ENCODE measurements at regions not wholly inside any gene's neighbourhood (a gene's known extent, or its start where the extent isn't known, plus 50 kb on each side); places are given as distances from the start of the nearest gene placed in this dataset.

GRCh38 chr5:110812639-110813038 lies 73.8 kb downstream of the SLC25A46 start:
- Histone ChIP-seq H3K9me3 (ENCODE audit: severe bottlenecking) (no peaks in the 10 kb centered on the region), H3K27me3 (ENCODE audit: insufficient read depth, poor library complexity, severe bottlenecking) (no peaks in the 10 kb centered on the region), H3K4me1 (ENCODE audit: insufficient read depth, poor library complexity, severe bottlenecking) (peaks cover 14% of the 10 kb centered on the region), H3K4me3 (ENCODE audit: severe bottlenecking) (no peak overlapping the region), H3K27ac (ENCODE audit: poor library complexity, severe bottlenecking) (no peak overlapping the region), H3K36me3 (ENCODE audit: low read depth) (no peaks in the 10 kb centered on the region)
- TF ChIP-seq CTCF (IDR thresholded peaks at IDR 0.05; ENCODE audit: poor library complexity, severe bottlenecking), result no peak
- DNase-seq (ENCODE audit: low spot score) (no peak), ATAC-seq (ENCODE audit: low read depth) (no peak)

GRCh38 chr5:110815916-110816605 lies 77.3 kb downstream of the SLC25A46 start:
- Histone ChIP-seq H3K4me3 (ENCODE audit: severe bottlenecking) (no peak overlapping the region), H3K27ac (ENCODE audit: poor library complexity, severe bottlenecking) (no peak overlapping the region), H3K4me1 (ENCODE audit: insufficient read depth, poor library complexity, severe bottlenecking) (peaks cover 14% of the 10 kb centered on the region), H3K9me3 (ENCODE audit: severe bottlenecking) (no peaks in the 10 kb centered on the region), H3K36me3 (ENCODE audit: low read depth) (no peaks in the 10 kb centered on the region), H3K27me3 (ENCODE audit: insufficient read depth, poor library complexity, severe bottlenecking) (no peaks in the 10 kb centered on the region)
- ATAC-seq (ENCODE audit: low read depth) (0 out of 3 replicates have a peak, but pooled peaks have one; percentile 40), DNase-seq (ENCODE audit: low spot score) (no peak)
- TF ChIP-seq CTCF (IDR thresholded peaks at IDR 0.05; ENCODE audit: poor library complexity, severe bottlenecking), result no peak

- Histone ChIP-seq H3K4me3 (ENCODE audit: severe bottlenecking) (no peak overlapping the region), H3K27ac (ENCODE audit: poor library complexity, severe bottlenecking) (peak overlapping the region; percentile 11), H3K27me3 (ENCODE audit: insufficient read depth, poor library complexity, severe bottlenecking) (no peaks in the 10 kb centered on the region), H3K36me3 (ENCODE audit: low read depth) (no peaks in the 10 kb centered on the region), H3K4me1 (ENCODE audit: insufficient read depth, poor library complexity, severe bottlenecking) (peaks cover 14% of the 10 kb centered on the region), H3K9me3 (ENCODE audit: severe bottlenecking) (no peaks in the 10 kb centered on the region)
- ATAC-seq (ENCODE audit: low read depth), result peak; percentile 74
- DNase-seq (ENCODE audit: low spot score), result no peak
- TF ChIP-seq CTCF (IDR thresholded peaks at IDR 0.05; ENCODE audit: poor library complexity, severe bottlenecking), result no peak
These were observed 78.7 kb downstream of the SLC25A46 start for GRCh38 chr5:110817459-110817858.

- Histone ChIP-seq H3K36me3 (ENCODE audit: low read depth) (no peaks in the 10 kb centered on the region), H3K4me3 (ENCODE audit: severe bottlenecking) (no peak overlapping the region)
These were observed 84.8 kb downstream of the SLC25A46 start for GRCh38 chr5:110823571-110823970.

More at GRCh38 chr5:110823571-110823970, 84.8 kb downstream of the SLC25A46 start:
- Histone ChIP-seq H3K27me3 (ENCODE audit: insufficient read depth, poor library complexity, severe bottlenecking) (no peaks in the 10 kb centered on the region), H3K4me1 (ENCODE audit: insufficient read depth, poor library complexity, severe bottlenecking) (no peaks in the 10 kb centered on the region), H3K9me3 (ENCODE audit: severe bottlenecking) (no peaks in the 10 kb centered on the region), H3K27ac (ENCODE audit: poor library complexity, severe bottlenecking) (no peak overlapping the region)
- no peak for TF ChIP-seq CTCF (IDR thresholded peaks at IDR 0.05; ENCODE audit: poor library complexity, severe bottlenecking)
- DNase-seq (ENCODE audit: low spot score) (no peak), ATAC-seq (ENCODE audit: low read depth) (no peak)
